HUES48 (cell line): ENCODE measurements at regions not wholly inside any gene's neighbourhood (a gene's known extent, or its start where the extent isn't known, plus 50 kb on each side); places are given as distances from the start of the nearest gene placed in this dataset.
"Not testable (repeated sequence)": the region's sequence is repeated elsewhere in the genome, so short reads cannot be mapped to it uniquely, and the experiment has no call there.

Source experiments
- H3K27ac ChIP-seq: one replicate; pipeline ENCODE4 v1.7.0; 2013; ENCODE audit warnings: low read depth, low read length, inconsistent platforms
- H3K27me3 ChIP-seq: 2 replicates; pipeline ENCODE4 v1.6.1; 2013; ENCODE audit warnings: mild to moderate bottlenecking, low read length; ENCODE audit not compliant: control insufficient read depth, insufficient read depth
- H3K36me3 ChIP-seq: 2 replicates; pipeline ENCODE4 v1.6.1; 2013; ENCODE audit warnings: low read length; ENCODE audit not compliant: control insufficient read depth, insufficient read depth
- H3K4me1 ChIP-seq: 2 replicates; pipeline ENCODE4 v1.6.1; 2013; ENCODE audit warnings: mild to moderate bottlenecking, low read length; ENCODE audit not compliant: control insufficient read depth, insufficient read depth
- H3K4me3 ChIP-seq: 2 replicates; pipeline ENCODE4 v1.5.1; 2013; ENCODE audit warnings: mild to moderate bottlenecking, low read depth, low read length
- H3K9ac ChIP-seq: 2 replicates; pipeline ENCODE4 v1.6.1; 2013; ENCODE audit warnings: mild to moderate bottlenecking, low read depth, low read length, moderate library complexity
- H3K9me3 ChIP-seq: 2 replicates; pipeline ENCODE4 v1.6.1; 2013; ENCODE audit warnings: low read length; ENCODE audit not compliant: control insufficient read depth, insufficient read depth

DNA sequence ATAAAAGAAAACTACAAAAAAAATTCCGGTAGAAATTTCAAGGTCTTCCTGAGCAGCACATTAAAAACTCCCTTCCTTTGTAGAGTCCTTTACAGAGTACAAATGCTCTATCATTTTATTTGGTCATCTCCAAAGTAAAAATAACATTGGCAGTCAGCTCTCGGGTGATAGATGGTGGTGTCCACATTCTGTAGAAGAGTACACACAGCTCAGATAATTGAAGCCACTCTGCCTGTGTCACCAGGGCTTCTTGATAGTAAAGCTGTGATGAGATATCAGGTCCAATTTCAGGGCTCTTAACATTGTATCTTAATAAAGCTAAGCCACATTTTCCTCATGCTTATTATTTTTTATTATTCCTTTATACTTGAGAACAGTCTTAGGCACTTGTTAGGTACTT, 371.6 kb downstream of the TAFA4 start:
- Histone ChIP-seq H3K9me3 (no peaks in the 10 kb centered on the region), H3K27me3 (no peaks in the 10 kb centered on the region), H3K36me3 (no peaks in the 10 kb centered on the region), H3K27ac (no peak overlapping the region), H3K4me1 (no peaks in the 10 kb centered on the region), H3K9ac (no peak overlapping the region), H3K4me3 (no peak overlapping the region)

GRCh38 chr3:68535782-68536181, 396.6 kb downstream of the TAFA4 start:
- no peak overlapping the region for H3K9ac ChIP-seq
- H3K4me3 ChIP-seq, result no peak overlapping the region
- H3K27me3 ChIP-seq, result no peaks in the 10 kb centered on the region
- no peaks in the 10 kb centered on the region for H3K36me3 ChIP-seq
- peaks cover 3% of the 10 kb centered on the region; the same call in 1 of the 2 replicates for H3K9me3 ChIP-seq
- no peak overlapping the region for H3K27ac ChIP-seq
- peaks cover 44% of the 10 kb centered on the region for H3K4me1 ChIP-seq

GRCh38 chr3:68523330-68523729, 409.0 kb downstream of the TAFA4 start:
- H3K27ac ChIP-seq, result no peak overlapping the region
- H3K36me3 ChIP-seq, result no peaks in the 10 kb centered on the region
- H3K4me3 ChIP-seq, result no peak overlapping the region
- no peaks in the 10 kb centered on the region for H3K27me3 ChIP-seq
- no peaks in the 10 kb centered on the region for H3K9me3 ChIP-seq
- no peaks in the 10 kb centered on the region for H3K4me1 ChIP-seq
- no peak overlapping the region for H3K9ac ChIP-seq

- Histone ChIP-seq H3K36me3 (no peaks in the 10 kb centered on the region), H3K4me1 (no peaks in the 10 kb centered on the region), H3K27me3 (no peaks in the 10 kb centered on the region), H3K4me3 (no peak overlapping the region), H3K9ac (no peak overlapping the region), H3K27ac (no peak overlapping the region), H3K9me3 (no peaks in the 10 kb centered on the region)
Observed at GRCh38 chr3:68515237-68515636, 417.1 kb downstream of the TAFA4 start.

GRCh38 chr3:68504201-68504600, 428.1 kb downstream of the TAFA4 start:
- Histone ChIP-seq H3K4me3 (no peak overlapping the region), H3K27me3 (no peaks in the 10 kb centered on the region), H3K9me3 (no peaks in the 10 kb centered on the region), H3K9ac (no peak overlapping the region), H3K36me3 (no peaks in the 10 kb centered on the region), H3K27ac (no peak overlapping the region), H3K4me1 (no peaks in the 10 kb centered on the region)

- not testable (repeated sequence) for H3K4me3 ChIP-seq, H3K9me3 ChIP-seq
Observed at GRCh38 chr3:68485845-68486244, 446.5 kb downstream of the TAFA4 start.

DNA sequence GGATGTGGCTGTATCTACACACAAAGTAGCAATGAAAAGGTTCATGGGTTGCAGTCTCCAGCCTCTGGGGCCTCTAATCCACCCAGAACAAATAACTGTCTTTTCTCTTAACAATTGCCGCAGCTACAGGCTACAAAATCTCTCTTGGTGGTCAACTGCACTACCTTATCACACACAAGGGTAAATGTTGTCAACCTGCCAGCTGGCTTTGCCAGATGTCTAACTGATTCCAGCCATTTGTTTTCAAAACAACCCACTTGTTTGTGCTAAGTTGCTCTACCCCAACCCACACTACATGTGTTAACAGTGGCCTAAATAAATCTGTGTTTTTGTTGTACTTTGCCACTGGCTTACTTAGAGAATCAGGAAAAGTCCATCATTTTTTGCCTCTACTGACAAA, 447.3 kb downstream of the TAFA4 start:
- H3K9ac ChIP-seq, result no peak overlapping the region
- H3K27ac ChIP-seq, result no peak overlapping the region
- H3K27me3 ChIP-seq, result no peaks in the 10 kb centered on the region
- H3K4me3 ChIP-seq, result no peak overlapping the region
- H3K36me3 ChIP-seq, result no peaks in the 10 kb centered on the region
- no peaks in the 10 kb centered on the region for H3K4me1 ChIP-seq
- H3K9me3 ChIP-seq, result no peaks in the 10 kb centered on the region

More at GRCh38 chr3:68485845-68486244, 446.5 kb downstream of the TAFA4 start:
- H3K27ac ChIP-seq, H3K9ac ChIP-seq, H3K4me1 ChIP-seq, H3K27me3 ChIP-seq, H3K36me3 ChIP-seq: not testable (repeated sequence)

DNA sequence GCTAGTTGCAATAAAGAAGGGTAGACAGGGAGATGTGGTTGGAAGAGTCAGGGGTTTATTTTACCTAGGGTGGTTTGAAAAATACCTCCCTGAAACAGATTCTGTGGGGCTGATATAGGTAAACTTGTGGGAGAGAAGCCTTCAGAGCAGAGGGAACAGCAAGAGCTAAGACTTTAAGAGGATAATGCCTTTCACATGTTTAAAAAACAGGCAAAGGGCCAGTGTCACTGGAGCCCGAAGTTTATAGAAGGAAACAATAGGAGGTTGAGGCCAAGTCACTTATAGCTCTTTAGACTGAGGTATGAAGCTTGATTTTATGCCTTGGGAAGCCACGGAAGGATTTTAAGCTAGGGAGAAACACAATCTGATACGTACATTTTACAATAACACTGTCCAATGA, 448.7 kb downstream of the TAFA4 start:
- Histone ChIP-seq H3K27me3 (no peaks in the 10 kb centered on the region), H3K27ac (no peak overlapping the region), H3K9me3 (no peaks in the 10 kb centered on the region), H3K4me3 (no peak overlapping the region), H3K4me1 (no peaks in the 10 kb centered on the region), H3K36me3 (no peaks in the 10 kb centered on the region), H3K9ac (no peak overlapping the region)

DNA sequence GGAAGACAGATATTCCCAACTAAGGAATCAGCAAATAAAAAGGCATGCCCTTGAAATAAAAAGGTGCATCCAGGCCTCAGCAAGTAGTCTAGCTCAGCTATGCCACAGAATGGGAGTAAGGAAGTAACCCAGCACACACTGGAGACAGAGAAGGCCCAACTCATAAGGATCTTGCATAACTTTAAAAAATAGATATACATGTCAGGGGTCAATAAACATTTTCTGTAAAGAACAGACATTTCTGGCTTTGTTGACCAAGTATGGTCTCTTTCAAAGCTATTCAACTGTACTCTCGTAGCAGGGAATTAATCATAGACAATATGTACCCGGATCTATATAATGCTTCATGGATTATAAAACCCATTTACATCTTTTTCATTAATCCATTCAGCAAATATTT, 449.3 kb downstream of the TAFA4 start:
- H3K27ac ChIP-seq, result no peak overlapping the region
- H3K4me1 ChIP-seq, result 0 out of 2 replicates have a peak, but pooled peaks cover 2% of the 10 kb centered on the region
- no peak overlapping the region for H3K9ac ChIP-seq
- H3K4me3 ChIP-seq, result no peak overlapping the region
- no peaks in the 10 kb centered on the region for H3K36me3 ChIP-seq
- no peaks in the 10 kb centered on the region for H3K9me3 ChIP-seq
- no peaks in the 10 kb centered on the region for H3K27me3 ChIP-seq

GRCh38 chr3:68482565-68482964, 449.8 kb downstream of the TAFA4 start:
- Histone ChIP-seq H3K36me3 (no peaks in the 10 kb centered on the region), H3K9me3 (no peaks in the 10 kb centered on the region), H3K4me1 (0 out of 2 replicates have a peak, but pooled peaks cover 5% of the 10 kb centered on the region), H3K27me3 (no peaks in the 10 kb centered on the region), H3K4me3 (no peak overlapping the region), H3K27ac (no peak overlapping the region), H3K9ac (no peak overlapping the region)

GRCh38 chr3:68479779-68480178, 452.6 kb downstream of the TAFA4 start:
- Histone ChIP-seq H3K9me3 (no peaks in the 10 kb centered on the region), H3K4me1 (0 out of 2 replicates have a peak, but pooled peaks cover 5% of the 10 kb centered on the region), H3K27me3 (no peaks in the 10 kb centered on the region), H3K36me3 (no peaks in the 10 kb centered on the region), H3K27ac (no peak overlapping the region), H3K9ac (no peak overlapping the region), H3K4me3 (no peak overlapping the region)
